Adrenal gland (tissue), 9 donors: ENCODE measurements at regions not wholly inside any gene's neighbourhood (a gene's known extent, or its start where the extent isn't known, plus 50 kb on each side); places are given as distances from the start of the nearest gene placed in this dataset.
"Not testable (repeated sequence)": the region's sequence is repeated elsewhere in the genome, so short reads cannot be mapped to it uniquely, and the experiment has no call there.

Experiments
- DNase-seq, 7 donors: peaks; one replicate each; pipeline ENCODE4 v3.0.0-alpha.2; 2019 to 2020
- H3K27ac ChIP-seq, 5 donors: fragments of 200-600 bp; sonication (generic) in 4 of 5; 1 replicate in 3 of 5; 2 replicates in 2 of 5; pipeline versions ENCODE4 v1.5.1 to v1.8.0; 2016 to 2020; ENCODE audit warnings: mild to moderate bottlenecking in 1 of 5
- H3K27me3 ChIP-seq: fragments of 200-600 bp; 2 replicates; pipeline ENCODE4 v1.8.0; 2021
- H3K36me3 ChIP-seq, 2 donors: fragments of 200-600 bp; replicated peaks in 1 of 2; 1 replicate in 1 of 2; 2 replicates in 1 of 2; pipeline versions ENCODE4 v1.5.1 to v1.8.0; 2018 to 2022
- H3K4me1 ChIP-seq, 2 donors: fragments of 200-600 bp; replicated peaks in 1 of 2; 1 replicate in 1 of 2; 2 replicates in 1 of 2; pipeline versions ENCODE4 v1.5.1 to v1.8.0; 2018 to 2021
- H3K4me3 ChIP-seq, 4 donors: fragments of 200-600 bp; sonication (generic) in 3 of 4; one replicate each; pipeline ENCODE4 v1.5.1; 2016 to 2018
- H3K9me3 ChIP-seq, 3 donors: fragments of 200-600 bp; sonication (generic) in 1 of 3; replicated peaks in 1 of 3; 1 replicate in 2 of 3; 2 replicates in 1 of 3; pipeline versions ENCODE4 v1.5.1 to v1.8.0; 2016 to 2021
- CTCF ChIP-seq, 6 experiments: fragments of 450-650 bp in 4 of 6; fragments of 200-600 bp in 2 of 6; sonication (generic) in 1 of 6; IDR thresholded peaks; 1 replicate in 5 of 6; 2 replicates in 1 of 6; pipeline versions ENCODE4 v1.5.1 to v1.8.0; 2016 to 2021; ENCODE audit warnings: antibody characterized with exemption in 6 of 6, mild to moderate bottlenecking in 2 of 6, moderate library complexity in 1 of 6
- POLR2A ChIP-seq, 2 donors: fragments of 450-650 bp; IDR thresholded peaks; one replicate each; pipeline ENCODE4 v1.6.1; 2017; ENCODE audit warnings: antibody characterized with exemption in 2 of 2, mild to moderate bottlenecking in 2 of 2, moderate library complexity in 1 of 2
- WGBS, 4 donors: extraction: QIAGEN DNeasy Blood & Tissue Kit in 2 of 4; methylation state at CpG; one replicate each; pipeline versions ENCODE4 v1.1.5 to v1.1.7; 2013 to 2017; 5-methylcytosine and 5-hydroxymethylcytosine counted together
- intact Hi-C, 2 donors: fragments of 100-400 bp; cut with DNase I; formaldehyde crosslinking; loops; one replicate each; pipeline versions ENCODE4 v1.14.1 to v1.15.0; 2022 to 2023
- donor health status: healthy with polysubstance abuse.
- donor health status: Bipolar disorder and iron deficiency.
- donor health status: DM: yes; HTN: yes; CAD: no.
- donor health status: DM: no; HTN: no; CAD: no.
- donor health status: DM: no; HTN: no; CAD: no.

DNA sequence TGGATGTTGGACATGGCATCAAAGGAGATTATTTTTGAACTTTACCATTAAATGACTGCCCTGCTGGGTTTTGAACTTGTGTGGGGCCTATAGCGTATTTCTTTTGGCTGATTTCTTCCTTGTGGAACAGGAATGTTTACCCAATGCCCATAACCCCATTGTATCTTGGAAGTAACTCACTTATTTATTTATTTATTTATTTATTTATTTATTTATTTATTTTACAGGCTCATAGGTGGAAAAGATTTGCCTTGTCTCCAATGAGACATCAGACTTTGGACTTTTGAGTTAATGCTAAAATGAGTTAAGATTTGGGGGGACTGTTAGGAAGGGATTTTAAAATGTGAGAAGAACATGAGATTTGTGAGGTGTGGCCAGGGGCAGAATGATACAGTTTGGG lies 273.1 kb downstream of the SLITRK2 start:
- TF ChIP-seq POLR2A (IDR thresholded peaks at IDR 0.05) (no peak), CTCF (IDR thresholded peaks at IDR 0.05) (no peak)
- Histone ChIP-seq H3K27ac (no peak overlapping the region), H3K27me3 (no peaks in the 10 kb centered on the region), H3K9me3 (no peaks in the 10 kb centered on the region), H3K36me3 (no peaks in the 10 kb centered on the region), H3K4me3 (no peak overlapping the region), H3K4me1 (no peaks in the 10 kb centered on the region)
- intact Hi-C loops: no loop called here
- 60 to 96% (median 89%) methylated on average over 1 of the region's 1 CpG for WGBS, 4 donors
- DNase-seq: no peak

DNA sequence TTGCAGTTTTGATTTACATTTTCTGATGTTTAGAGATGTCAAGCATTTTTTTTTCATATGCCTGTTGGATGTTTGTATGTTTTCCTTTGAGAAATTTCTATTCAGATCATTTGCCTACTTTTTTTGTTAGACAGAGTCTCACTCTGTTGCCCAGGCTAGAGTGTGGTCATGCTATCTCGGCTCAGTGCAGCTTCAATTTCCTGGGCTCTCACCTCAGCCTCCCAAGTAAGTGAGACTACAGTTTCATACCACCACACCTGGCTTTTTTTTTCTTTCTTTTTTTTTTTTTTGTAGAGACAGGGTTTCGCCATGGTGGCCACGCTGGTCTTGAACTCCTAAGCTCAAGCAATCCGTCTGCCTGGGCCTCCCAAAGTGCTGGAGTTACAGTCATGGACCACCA lies 291.7 kb downstream of the SLITRK2 start:
- TF ChIP-seq CTCF (IDR thresholded peaks at IDR 0.05) (no peak), POLR2A (IDR thresholded peaks at IDR 0.05) (no peak)
- Histone ChIP-seq H3K27me3 (no peaks in the 10 kb centered on the region), H3K27ac (no peak overlapping the region), H3K4me1 (no peaks in the 10 kb centered on the region), H3K36me3 (no peaks in the 10 kb centered on the region), H3K4me3 (no peak overlapping the region), H3K9me3 (no peaks in the 10 kb centered on the region)
- no peak for DNase-seq
- intact Hi-C loops: no loop called here
- WGBS, 4 donors: 76 to 89% (median 81%) methylated on average over 4 of the region's 4 CpGs

GRCh38 chrX:146119074-146119473 lies 301.4 kb downstream of the SLITRK2 start:
- H3K4me1 ChIP-seq, H3K27me3 ChIP-seq, DNase-seq, H3K27ac ChIP-seq, H3K9me3 ChIP-seq, H3K4me3 ChIP-seq, H3K36me3 ChIP-seq, intact Hi-C loops: not testable (repeated sequence)
- 49 to 63% (median 57%) methylated on average over 5 of the region's 5 CpGs; no CpG with 5 or more reads in 1 of the 4 donors for WGBS, 4 donors

DNA sequence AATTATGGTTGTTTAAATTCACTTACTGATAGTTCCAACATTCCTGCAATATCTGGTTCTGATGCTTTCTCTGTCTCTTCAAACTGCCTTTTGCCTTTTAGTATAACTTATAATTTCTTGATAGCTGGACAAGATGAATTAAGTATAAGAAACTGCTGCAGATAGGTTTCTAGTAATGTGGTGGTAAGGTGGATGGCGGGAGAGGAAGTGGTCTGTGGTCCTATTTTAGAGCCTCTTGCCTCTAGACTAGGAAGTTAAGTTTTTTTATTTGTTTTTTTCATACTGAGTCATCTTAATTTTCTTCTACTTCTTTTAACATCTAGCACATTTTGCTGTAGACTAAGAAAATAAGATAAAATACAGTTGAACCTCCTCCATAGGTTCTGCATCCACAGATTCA lies 310.0 kb downstream of the SLITRK2 start:
- Histone ChIP-seq H3K27ac (no peak overlapping the region), H3K9me3 (no peaks in the 10 kb centered on the region), H3K36me3 (no peaks in the 10 kb centered on the region), H3K4me3 (no peak overlapping the region), H3K27me3 (no peaks in the 10 kb centered on the region), H3K4me1 (no peaks in the 10 kb centered on the region)
- DNase-seq: no peak
- 49 to 62% (median 56%) methylated on average over 1 of the region's 1 CpG for WGBS, 4 donors
- TF ChIP-seq POLR2A (IDR thresholded peaks at IDR 0.05) (no peak), CTCF (IDR thresholded peaks at IDR 0.05) (no peak)
- intact Hi-C loops: no loop called here

DNA sequence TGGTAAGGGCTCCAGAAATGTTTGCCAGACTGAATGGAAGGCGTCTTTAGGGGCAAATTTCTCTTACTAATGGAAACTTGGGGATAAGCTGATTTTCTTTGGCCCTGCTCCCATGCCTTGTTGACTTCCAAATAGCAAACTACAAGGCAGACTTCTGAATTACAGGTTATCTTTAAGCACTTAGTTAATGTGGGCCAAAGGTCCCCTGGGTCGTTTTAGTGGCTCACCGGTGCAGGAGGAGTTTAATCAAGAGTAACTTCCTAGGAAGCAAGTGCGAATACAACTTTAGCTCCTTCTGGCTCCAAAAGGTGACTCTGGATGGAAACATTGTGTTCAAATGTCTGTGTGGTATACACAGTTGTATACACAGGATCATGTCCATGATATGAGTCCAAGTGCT lies 323.6 kb downstream of the SLITRK2 start:
- TF ChIP-seq POLR2A (IDR thresholded peaks at IDR 0.05) (no peak), CTCF (IDR thresholded peaks at IDR 0.05) (no peak)
- Histone ChIP-seq H3K4me1 (no peaks in the 10 kb centered on the region), H3K9me3 (no peaks in the 10 kb centered on the region), H3K27ac (no peak overlapping the region), H3K27me3 (no peaks in the 10 kb centered on the region), H3K36me3 (no peaks in the 10 kb centered on the region), H3K4me3 (no peak overlapping the region)
- 60 to 83% (median 72%) methylated on average over 4 of the region's 4 CpGs for WGBS, 4 donors
- DNase-seq: no peak
- intact Hi-C loops: no loop called here
